Ectodermal cell (in vitro differentiated cells): ENCODE measurements at regions not wholly inside any gene's neighbourhood (a gene's known extent, or its start where the extent isn't known, plus 50 kb on each side); places are given as distances from the start of the nearest gene placed in this dataset.

Experiments used
- H3K27ac ChIP-seq: 2 replicates; pipeline ENCODE4 v1.7.0; 2013; ENCODE audit warnings: mild to moderate bottlenecking, low read depth, low read length; ENCODE audit not compliant: insufficient read depth, poor library complexity, severe bottlenecking
- H3K27me3 ChIP-seq: 2 replicates; pipeline ENCODE4 v1.7.0; 2013; ENCODE audit warnings: mild to moderate bottlenecking, low read length; ENCODE audit not compliant: insufficient read depth, control insufficient read depth, poor library complexity, severe bottlenecking
- H3K36me3 ChIP-seq: one replicate; pipeline ENCODE4 v1.7.0; 2013; ENCODE audit warnings: low read length; ENCODE audit not compliant: control insufficient read depth, insufficient read depth
- H3K4me1 ChIP-seq: one replicate; pipeline ENCODE4 v1.7.0; 2013; ENCODE audit warnings: low read length; ENCODE audit not compliant: control insufficient read depth, insufficient read depth
- H3K4me3 ChIP-seq: 2 replicates; pipeline ENCODE4 v1.7.0; 2013; ENCODE audit warnings: low read depth, low read length, control low read depth; ENCODE audit not compliant: insufficient read depth
- H3K9me3 ChIP-seq: 2 replicates; pipeline ENCODE4 v1.7.0; 2013; ENCODE audit warnings: mild to moderate bottlenecking, low read length, moderate library complexity; ENCODE audit not compliant: control insufficient read depth
- WGBS, 2 experiments: methylation state at CpG; one replicate each; pipeline ENCODE4 v1.1.7; 2013; ENCODE audit warnings: missing lambda C conversion rate in 2 of 2; 5-methylcytosine and 5-hydroxymethylcytosine counted together

GRCh38 chr11:19647816-19648215 is 64.8 kb upstream of the NAV2 start:
- Histone ChIP-seq H3K4me1 (no peaks in the 10 kb centered on the region), H3K27me3 (no peaks in the 10 kb centered on the region), H3K9me3 (no peaks in the 10 kb centered on the region), H3K4me3 (no peak overlapping the region), H3K27ac (no peak overlapping the region), H3K36me3 (no peaks in the 10 kb centered on the region)
- WGBS, 2 experiments: 83 to 100% methylated on average over 1 to 2 of the region's 3 CpGs

DNA sequence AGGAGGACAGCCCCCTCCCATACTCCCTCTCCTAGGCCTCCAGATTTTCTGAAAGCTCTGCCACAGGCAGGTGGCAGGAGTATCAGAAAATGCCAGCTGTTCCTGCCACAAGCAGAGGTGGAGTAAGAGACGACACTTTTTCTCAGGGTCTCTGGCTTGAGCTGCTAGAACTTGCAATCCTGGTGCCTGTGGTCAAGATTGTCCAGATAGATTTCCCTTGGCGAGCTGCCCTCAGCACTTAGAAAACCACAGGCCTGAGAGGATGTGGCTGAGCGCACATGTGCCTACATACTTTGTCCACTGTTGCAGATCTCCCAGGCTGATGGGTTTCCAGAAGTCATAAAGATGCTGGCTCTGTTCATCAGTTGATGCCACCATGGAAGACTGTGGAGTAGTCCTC is 65.7 kb upstream of the NAV2 start:
- Histone ChIP-seq H3K27me3 (no peaks in the 10 kb centered on the region), H3K36me3 (no peaks in the 10 kb centered on the region), H3K27ac (no peak overlapping the region), H3K4me1 (peaks cover 6% of the 10 kb centered on the region), H3K4me3 (no peak overlapping the region), H3K9me3 (no peaks in the 10 kb centered on the region)
- WGBS, 2 experiments: 87 to 96% methylated on average over 3 of the region's 3 CpGs

DNA sequence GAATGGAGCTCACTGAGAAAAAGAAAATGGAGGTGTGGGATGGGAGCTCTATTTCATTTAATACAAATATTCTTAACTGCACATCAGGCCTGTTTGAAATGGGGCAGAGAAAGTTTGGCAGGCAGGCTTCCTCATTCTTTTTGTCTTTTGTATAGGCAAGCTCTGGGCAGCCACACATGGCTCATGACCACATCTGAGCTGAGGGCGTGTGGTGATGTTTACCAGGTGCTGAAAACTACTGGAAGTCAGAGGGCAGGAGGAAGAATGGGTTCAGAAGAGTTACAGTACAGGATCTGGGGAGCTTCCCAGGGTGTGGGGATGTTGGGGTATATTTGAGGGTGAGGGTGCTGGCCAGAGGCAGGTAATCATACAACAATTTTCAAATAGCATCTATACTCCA is 66.3 kb upstream of the NAV2 start:
- peaks cover 6% of the 10 kb centered on the region for H3K4me1 ChIP-seq
- no peak overlapping the region for H3K27ac ChIP-seq
- H3K36me3 ChIP-seq: no peaks in the 10 kb centered on the region
- WGBS, 2 experiments: 79 to 93% methylated on average over 1 of the region's 1 CpG
- no peaks in the 10 kb centered on the region for H3K9me3 ChIP-seq
- H3K27me3 ChIP-seq: no peaks in the 10 kb centered on the region
- no peak overlapping the region for H3K4me3 ChIP-seq

GRCh38 chr11:19644316-19644715 is 68.3 kb upstream of the NAV2 start:
- Histone ChIP-seq H3K9me3 (no peaks in the 10 kb centered on the region), H3K4me3 (no peak overlapping the region), H3K27me3 (no peaks in the 10 kb centered on the region), H3K4me1 (peaks cover 6% of the 10 kb centered on the region), H3K27ac (no peak overlapping the region), H3K36me3 (no peaks in the 10 kb centered on the region)
- WGBS, 2 experiments: 89 to 94% methylated on average over 4 of the region's 4 CpGs

- 91 to 94% methylated on average over 6 of the region's 6 CpGs for WGBS, 2 experiments
- Histone ChIP-seq H3K27me3 (no peaks in the 10 kb centered on the region), H3K4me3 (no peak overlapping the region), H3K36me3 (no peaks in the 10 kb centered on the region), H3K4me1 (peaks cover 6% of the 10 kb centered on the region), H3K9me3 (no peaks in the 10 kb centered on the region), H3K27ac (no peak overlapping the region)
Measured at GRCh38 chr11:19642185-19643158, 70.2 kb upstream of the NAV2 start.

DNA sequence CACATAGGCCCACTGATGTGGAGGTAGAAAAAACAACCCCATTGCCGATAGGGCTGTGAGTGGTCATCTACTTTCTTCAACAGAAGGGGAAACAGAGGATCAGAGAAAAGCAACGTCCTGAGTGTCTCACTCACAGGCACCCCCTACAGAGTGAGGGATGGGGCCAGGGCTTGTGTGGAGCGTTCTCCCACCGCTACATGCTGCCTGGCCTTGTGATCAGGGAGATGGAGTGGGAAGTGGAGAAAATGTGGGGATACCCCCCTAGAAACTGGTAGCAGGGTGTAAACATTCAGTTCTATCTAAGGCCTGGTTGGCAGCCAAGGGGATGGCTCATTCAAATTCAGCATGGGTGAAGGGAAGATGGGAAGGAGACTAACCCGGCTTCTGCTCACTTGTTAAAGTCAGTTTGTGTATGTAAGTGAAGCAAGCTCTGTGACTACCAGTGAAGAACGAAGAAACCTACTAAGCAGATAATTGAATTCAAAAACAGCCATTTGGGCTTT is 73.0 kb upstream of the NAV2 start:
- H3K36me3 ChIP-seq: no peaks in the 10 kb centered on the region
- no peaks in the 10 kb centered on the region for H3K27me3 ChIP-seq
- H3K4me3 ChIP-seq: no peak overlapping the region
- no peaks in the 10 kb centered on the region for H3K9me3 ChIP-seq
- H3K27ac ChIP-seq: no peak overlapping the region
- peaks cover 6% of the 10 kb centered on the region for H3K4me1 ChIP-seq
- 84 to 90% methylated on average over 6 of the region's 6 CpGs for WGBS, 2 experiments

GRCh38 chr11:19635332-19635731 is 77.3 kb upstream of the NAV2 start:
- H3K27me3 ChIP-seq: no peaks in the 10 kb centered on the region
- H3K27ac ChIP-seq: no peak overlapping the region
- H3K4me3 ChIP-seq: no peak overlapping the region
- H3K4me1 ChIP-seq: peaks cover 6% of the 10 kb centered on the region
- H3K36me3 ChIP-seq: no peaks in the 10 kb centered on the region
- WGBS, 2 experiments: 93 to 95% methylated on average over 3 of the region's 3 CpGs
- no peaks in the 10 kb centered on the region for H3K9me3 ChIP-seq

DNA sequence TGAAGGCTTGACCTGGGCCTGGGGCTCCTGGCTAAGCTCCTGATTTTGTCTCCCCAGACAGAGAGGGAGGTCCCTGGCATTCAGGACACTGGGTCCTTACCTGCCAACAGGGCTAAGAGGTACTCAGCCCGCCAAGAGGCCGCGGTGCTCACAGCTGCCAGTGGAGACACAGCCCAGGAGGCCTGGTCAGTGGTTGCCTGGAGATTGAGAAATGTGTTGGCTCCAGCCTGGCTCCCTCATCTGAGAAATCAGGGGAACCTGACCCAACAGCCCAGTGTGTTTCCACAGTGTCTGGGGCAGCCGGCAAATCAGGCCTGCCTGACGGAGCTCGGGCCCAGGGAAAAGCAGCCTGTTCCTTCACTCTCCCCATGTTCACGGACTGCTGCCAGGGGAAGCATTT is 79.4 kb upstream of the NAV2 start:
- WGBS, 2 experiments: 93 to 96% methylated on average over 7 of the region's 7 CpGs
- H3K9me3 ChIP-seq: no peaks in the 10 kb centered on the region
- H3K36me3 ChIP-seq: no peaks in the 10 kb centered on the region
- H3K4me3 ChIP-seq: no peak overlapping the region
- H3K4me1 ChIP-seq: peaks cover 6% of the 10 kb centered on the region
- no peak overlapping the region for H3K27ac ChIP-seq
- H3K27me3 ChIP-seq: no peaks in the 10 kb centered on the region

- H3K4me1 ChIP-seq: peaks cover 6% of the 10 kb centered on the region
- H3K4me3 ChIP-seq: no peak overlapping the region
- no peaks in the 10 kb centered on the region for H3K9me3 ChIP-seq
- no peak overlapping the region for H3K27ac ChIP-seq
- no peaks in the 10 kb centered on the region for H3K27me3 ChIP-seq
- WGBS, 2 experiments: 83 to 92% methylated on average over 3 of the region's 3 CpGs
- H3K36me3 ChIP-seq: no peaks in the 10 kb centered on the region
Measured at GRCh38 chr11:19632499-19632834, 80.2 kb upstream of the NAV2 start.

DNA sequence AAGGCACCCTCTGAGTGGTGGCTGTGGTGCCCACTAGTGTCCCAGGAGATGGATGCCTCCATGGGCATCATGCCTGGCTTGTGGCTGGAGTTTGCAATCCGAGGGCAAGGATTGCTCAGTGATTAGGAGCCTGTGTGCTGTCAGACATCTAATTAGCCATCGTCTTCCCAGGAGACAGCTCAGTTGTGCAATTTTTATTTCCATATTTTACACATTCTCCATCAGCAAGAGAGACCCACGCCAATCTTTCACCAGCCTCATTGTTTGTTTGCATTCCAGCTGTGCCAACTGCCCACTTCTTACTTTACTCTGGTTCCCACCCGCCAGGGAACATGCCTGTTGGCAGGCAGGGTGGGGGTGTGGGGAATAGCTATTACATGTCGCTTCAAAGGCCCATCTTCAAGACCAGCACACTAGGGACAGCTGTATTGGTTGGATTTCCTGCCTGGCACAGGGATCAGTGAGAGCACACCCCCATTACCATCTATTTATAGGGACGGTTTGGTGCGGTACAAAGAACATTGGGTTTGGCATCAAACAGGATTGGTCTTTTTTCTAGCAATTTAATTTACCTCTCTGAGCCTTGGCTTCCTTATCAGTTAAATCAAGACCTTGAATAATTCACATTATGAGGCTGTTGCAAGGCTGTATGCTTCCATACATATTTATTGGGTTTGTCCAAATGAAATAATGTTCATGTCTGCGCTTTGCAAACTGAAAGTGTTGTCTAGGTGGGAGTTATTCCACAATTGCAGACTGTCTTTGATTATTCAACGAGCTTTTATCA is 80.7 kb upstream of the NAV2 start:
- Histone ChIP-seq H3K4me3 (no peak overlapping the region), H3K27ac (no peak overlapping the region), H3K9me3 (no peaks in the 10 kb centered on the region), H3K36me3 (no peaks in the 10 kb centered on the region), H3K27me3 (no peaks in the 10 kb centered on the region), H3K4me1 (peaks cover 6% of the 10 kb centered on the region)
- whole genome bisulfite sequencing, 2 experiments: 92 to 95% methylated on average over 7 to 9 of the region's 9 CpGs
